ENCODE measurements at regions not wholly inside any gene's neighbourhood (a gene's known extent, or its start where the extent isn't known, plus 50 kb on each side); places are given as distances from the start of the nearest gene placed in this dataset.
"Not testable (repeated sequence)": the region's sequence is repeated elsewhere in the genome, so short reads cannot be mapped to it uniquely, and the experiment has no call there.

DNA sequence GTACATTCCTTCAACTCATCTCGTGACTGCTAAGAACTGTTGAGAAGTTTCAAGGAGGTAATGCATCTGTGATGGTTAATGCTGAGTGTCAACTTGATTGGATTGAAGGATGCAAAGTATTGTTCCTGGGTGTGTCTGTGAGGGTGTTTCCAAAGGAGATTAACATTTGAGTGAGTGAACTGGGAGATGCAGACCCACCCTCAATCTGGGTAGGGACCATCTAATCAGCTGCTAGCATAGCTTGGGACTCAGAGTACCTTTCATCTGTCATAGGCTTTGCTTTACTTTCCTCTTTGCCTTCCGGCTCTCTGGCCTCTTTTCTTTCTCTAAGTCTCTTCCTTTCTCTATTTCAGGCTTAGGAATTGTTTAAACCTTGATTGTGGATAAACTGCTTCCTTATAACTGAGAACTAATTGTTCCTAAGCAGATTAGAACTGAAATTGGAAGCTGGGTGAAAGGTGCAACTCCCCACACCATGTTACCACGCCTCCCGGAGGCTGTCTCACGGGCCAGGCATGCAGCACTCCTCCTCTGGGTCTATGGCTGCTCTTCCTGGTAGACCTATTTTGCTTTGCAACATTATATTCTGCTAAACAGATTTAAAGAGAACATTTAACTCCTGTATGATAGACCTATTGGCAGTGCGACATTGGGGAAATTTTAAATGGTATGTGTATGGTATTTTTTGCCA is 298.2 kb downstream of the CCSER2 start:
- H3K4me3 ChIP-seq (ENCODE audit: low read depth, low read length): no peak overlapping the region
- TF ChIP-seq, protein P1, sequence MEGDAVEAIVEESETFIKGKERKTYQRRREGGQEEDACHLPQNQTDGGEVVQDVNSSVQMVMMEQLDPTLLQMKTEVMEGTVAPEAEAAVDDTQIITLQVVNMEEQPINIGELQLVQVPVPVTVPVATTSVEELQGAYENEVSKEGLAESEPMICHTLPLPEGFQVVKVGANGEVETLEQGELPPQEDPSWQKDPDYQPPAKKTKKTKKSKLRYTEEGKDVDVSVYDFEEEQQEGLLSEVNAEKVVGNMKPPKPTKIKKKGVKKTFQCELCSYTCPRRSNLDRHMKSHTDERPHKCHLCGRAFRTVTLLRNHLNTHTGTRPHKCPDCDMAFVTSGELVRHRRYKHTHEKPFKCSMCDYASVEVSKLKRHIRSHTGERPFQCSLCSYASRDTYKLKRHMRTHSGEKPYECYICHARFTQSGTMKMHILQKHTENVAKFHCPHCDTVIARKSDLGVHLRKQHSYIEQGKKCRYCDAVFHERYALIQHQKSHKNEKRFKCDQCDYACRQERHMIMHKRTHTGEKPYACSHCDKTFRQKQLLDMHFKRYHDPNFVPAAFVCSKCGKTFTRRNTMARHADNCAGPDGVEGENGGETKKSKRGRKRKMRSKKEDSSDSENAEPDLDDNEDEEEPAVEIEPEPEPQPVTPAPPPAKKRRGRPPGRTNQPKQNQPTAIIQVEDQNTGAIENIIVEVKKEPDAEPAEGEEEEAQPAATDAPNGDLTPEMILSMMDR (IDR thresholded peaks at IDR 0.05; ENCODE audit: borderline replicate concordance, insufficient read depth, low read depth, low read length): no peak

- TF ChIP-seq, protein P1 (IDR thresholded peaks at IDR 0.05; ENCODE audit: borderline replicate concordance, insufficient read depth, low read depth, low read length): no peak
These were observed 304.5 kb downstream of the CCSER2 start for GRCh38 chr10:84632866-84633265.

DNA sequence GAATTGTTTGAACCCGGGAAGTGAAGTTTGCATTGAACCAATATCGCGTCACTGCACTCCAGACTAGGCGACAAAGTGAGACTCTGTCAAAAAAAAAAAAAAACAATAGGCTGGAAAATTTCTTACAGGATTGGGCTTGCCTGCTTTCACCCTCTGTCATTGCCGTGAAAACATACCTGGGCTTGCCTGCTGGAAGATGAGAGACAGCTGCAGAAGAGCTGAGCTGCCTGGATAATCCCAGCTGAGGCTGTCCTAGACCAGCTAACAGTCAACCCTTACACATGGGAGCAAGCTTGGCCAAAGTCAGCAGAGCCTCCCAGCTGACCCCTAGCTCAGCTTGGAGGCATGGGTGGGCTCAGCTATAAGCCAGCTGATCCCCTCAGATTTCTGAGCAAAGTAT is 306.2 kb downstream of the CCSER2 start:
- no peak overlapping the region for H3K4me3 ChIP-seq (ENCODE audit: low read depth, low read length)
- TF ChIP-seq, protein P1 (IDR thresholded peaks at IDR 0.05; ENCODE audit: borderline replicate concordance, insufficient read depth, low read depth, low read length): no peak

More at GRCh38 chr10:84632866-84633265, 304.5 kb downstream of the CCSER2 start:
- no peak overlapping the region for H3K4me3 ChIP-seq (ENCODE audit: low read depth, low read length)

GRCh38 chr10:84650628-84651027 is 322.2 kb downstream of the CCSER2 start:
- not testable (repeated sequence) for H3K4me3 ChIP-seq (ENCODE audit: low read depth, low read length)

DNA sequence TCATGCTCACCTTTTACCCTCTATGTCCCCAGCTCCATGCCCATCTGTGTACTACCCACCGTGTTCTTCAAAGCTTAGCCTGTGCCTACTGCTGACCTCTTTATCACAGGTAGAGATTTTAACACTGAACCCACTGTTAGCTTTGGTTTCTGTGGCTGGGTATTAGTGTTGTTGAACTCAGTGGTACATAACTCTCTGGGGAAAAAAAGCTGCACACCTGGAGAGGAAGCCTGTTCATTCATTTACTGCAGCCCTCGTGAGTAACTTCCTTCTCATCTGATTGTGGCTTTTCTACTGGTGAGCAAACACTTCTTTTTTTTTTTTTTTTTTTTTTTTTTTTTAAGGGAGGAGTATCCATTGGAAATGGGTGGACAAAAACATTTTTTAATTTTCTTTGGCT is 326.3 kb downstream of the CCSER2 start:
- TF ChIP-seq, protein P1 (IDR thresholded peaks at IDR 0.05; ENCODE audit: borderline replicate concordance, insufficient read depth, low read depth, low read length): no peak
- H3K4me3 ChIP-seq (ENCODE audit: low read depth, low read length): no peak overlapping the region

GRCh38 chr10:84659027-84659426 is 330.6 kb downstream of the CCSER2 start:
- TF ChIP-seq, protein P1 (IDR thresholded peaks at IDR 0.05; ENCODE audit: borderline replicate concordance, insufficient read depth, low read depth, low read length): no peak
- no peak overlapping the region for H3K4me3 ChIP-seq (ENCODE audit: low read depth, low read length)

DNA sequence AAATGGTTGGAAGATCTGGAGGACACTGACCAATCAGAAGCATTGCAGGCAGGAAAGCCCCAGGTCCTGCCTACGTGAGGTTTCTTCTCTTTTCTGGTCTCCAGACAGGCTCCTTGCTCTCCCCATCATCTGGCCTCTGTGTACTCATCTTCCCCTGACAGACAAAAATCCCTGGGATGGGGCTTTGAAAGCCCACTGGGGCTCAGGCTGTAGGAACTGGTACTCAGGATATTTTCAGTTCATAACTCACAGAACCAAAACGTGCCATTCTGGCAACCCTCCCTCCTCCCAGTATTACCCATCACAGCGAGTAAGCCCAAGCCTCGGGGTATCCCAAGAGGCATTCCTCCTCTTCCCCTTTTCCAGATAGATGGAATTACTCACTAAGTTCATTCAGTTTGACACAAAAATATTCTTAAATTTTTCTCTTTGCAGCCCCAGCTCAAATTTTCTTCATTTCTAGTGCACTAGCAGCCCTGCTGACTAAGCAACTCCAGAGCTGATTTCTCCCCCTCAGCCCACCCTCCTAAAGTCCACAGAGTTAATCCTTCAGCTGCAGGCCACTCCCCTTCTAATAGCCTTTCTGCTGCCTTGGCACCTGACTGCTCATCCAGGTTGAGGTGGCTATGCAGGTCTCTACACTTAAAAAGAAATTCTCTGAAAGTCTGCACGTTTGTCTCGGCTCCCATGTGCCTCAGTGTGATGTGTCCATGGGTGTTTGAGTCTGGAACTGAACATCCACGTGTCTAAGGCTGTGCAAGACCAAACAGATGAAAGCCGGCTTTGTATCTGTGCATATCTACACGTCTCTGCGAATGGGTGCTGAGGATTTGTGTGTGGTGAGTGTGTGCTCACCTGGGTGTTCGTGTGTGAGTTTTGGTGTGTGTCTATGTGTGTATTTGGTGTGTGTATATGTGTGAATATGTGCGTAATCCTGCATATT is 331.4 kb downstream of the CCSER2 start:
- TF ChIP-seq, protein P1 (IDR thresholded peaks at IDR 0.05; ENCODE audit: borderline replicate concordance, insufficient read depth, low read depth, low read length): no peak

More for the DNA sequence above, 331.4 kb downstream of the CCSER2 start:
- no peak overlapping the region for H3K4me3 ChIP-seq (ENCODE audit: low read depth, low read length)
